H1 (cell line): ENCODE measurements at regions not wholly inside any gene's neighbourhood (a gene's known extent, or its start where the extent isn't known, plus 50 kb on each side); places are given as distances from the start of the nearest gene placed in this dataset.

ENCODE experiments used
- CTCF ChIA-PET: fragments of 300-600 bp; sonication (Branson Sonifier 250); formaldehyde crosslinking; loops from one replicate; lab custom pipeline; 2021; ENCODE audit not compliant: partially characterized antibody; lab: Charles Lee
- POLR2A ChIA-PET: fragments of 300-600 bp; sonication (Branson Sonifier 250); formaldehyde crosslinking; loops from one replicate; lab custom pipeline; 2021; ENCODE audit warnings: inconsistent platforms; ENCODE audit not compliant: partially characterized antibody; lab: Charles Lee
- DNase-seq, 2 experiments: peaks; one replicate each; pipeline versions ENCODE4 v3.0.0 to v3.0.0-alpha.2; 2010 to 2022; ENCODE audit warnings: low spot score in 2 of 2, low read depth in 1 of 2, mixed read lengths in 1 of 2
- FAIRE-seq: peaks from 2 replicates; lab custom pipeline; 2011; peaks lifted over from hg19 to GRCh38; lab: Jason Lieb, UNC
- H2AFZ ChIP-seq: 2 replicates; pipeline ENCODE4 v1.8.1; 2012; ENCODE audit warnings: low read length, inconsistent platforms
- H2AK5ac ChIP-seq: 2 replicates; pipeline ENCODE4 v1.6.1; 2013; ENCODE audit warnings: low read depth, low read length
- H2BK120ac ChIP-seq: replicated peaks from 2 replicates; pipeline ENCODE3; 2013; ENCODE audit warnings: low read depth, low read length, inconsistent platforms
- H2BK12ac ChIP-seq: 2 replicates; pipeline ENCODE4 v1.6.1; 2013; ENCODE audit warnings: low read depth, low read length
- H2BK15ac ChIP-seq: 2 replicates; pipeline ENCODE4 v1.6.1; 2013; ENCODE audit warnings: low read length
- H2BK20ac ChIP-seq: 2 replicates; pipeline ENCODE4 v1.6.1; 2013; ENCODE audit warnings: low read length
- H2BK5ac ChIP-seq: 2 replicates; pipeline ENCODE4 v1.6.1; 2013; ENCODE audit warnings: low read depth, low read length
- H3K14ac ChIP-seq: 2 replicates; pipeline ENCODE4 v1.6.1; 2013; ENCODE audit warnings: inconsistent platforms; ENCODE audit not compliant: insufficient read length
- H3K18ac ChIP-seq: 2 replicates; pipeline ENCODE4 v1.6.1; 2013; ENCODE audit warnings: low read length; ENCODE audit errors: extremely low read depth
- H3K23ac ChIP-seq: 2 replicates; pipeline ENCODE4 v1.6.1; 2013; ENCODE audit warnings: inconsistent platforms; ENCODE audit not compliant: insufficient read length
- H3K23me2 ChIP-seq: 2 replicates; pipeline ENCODE4 v1.6.1; 2013; ENCODE audit warnings: low read depth, low read length
- H3K27ac ChIP-seq: 2 replicates; pipeline ENCODE4 v1.6.1; 2011; ENCODE audit warnings: low read depth, low read length, inconsistent platforms
- H3K27me3 ChIP-seq, 4 experiments: replicated peaks in 1 of 4; 1 replicate in 1 of 4; 2 replicates in 3 of 4; pipeline versions ENCODE4 v1.6.1 to v1.8.1; 2011 to 2013; ENCODE audit warnings: low read length in 3 of 4, mild to moderate bottlenecking in 3 of 4, inconsistent platforms in 2 of 4, mixed read lengths in 2 of 4, moderate library complexity in 1 of 4; ENCODE audit not compliant: control insufficient read depth in 3 of 4, insufficient read depth in 3 of 4; ENCODE audit errors: extremely low read depth in 1 of 4
- H3K36me3 ChIP-seq, 4 experiments: 2 replicates each; pipeline versions ENCODE4 v1.6.1 to v1.8.1; 2011 to 2013; ENCODE audit warnings: mild to moderate bottlenecking in 4 of 4, low read length in 3 of 4, moderate library complexity in 2 of 4, control low read depth in 1 of 4, inconsistent platforms in 1 of 4; ENCODE audit not compliant: insufficient read depth in 4 of 4, control insufficient read depth in 2 of 4
- H3K4ac ChIP-seq: replicated peaks from 2 replicates; pipeline ENCODE3; 2013; ENCODE audit warnings: low read length, low read depth, mixed read lengths, inconsistent platforms; ENCODE audit not compliant: insufficient read length
- H3K4me1 ChIP-seq, 4 experiments: replicated peaks in 1 of 4; 1 replicate in 1 of 4; 2 replicates in 3 of 4; pipeline versions ENCODE4 v1.6.1 to v1.8.1; 2011 to 2013; ENCODE audit warnings: low read length in 3 of 4, inconsistent platforms in 2 of 4, mixed read lengths in 1 of 4; ENCODE audit not compliant: insufficient read depth in 4 of 4, control insufficient read depth in 3 of 4
- H3K4me2 ChIP-seq, 2 experiments: 2 replicates each; pipeline versions ENCODE4 v1.6.1 to v1.8.1; 2011 to 2013; ENCODE audit warnings: low read depth in 2 of 2, low read length in 2 of 2, control low read depth in 1 of 2, inconsistent platforms in 1 of 2, mild to moderate bottlenecking in 1 of 2; ENCODE audit not compliant: insufficient read depth in 1 of 2
- H3K4me3 ChIP-seq, 4 experiments: fragments of 200-600, 300-600 bp in 1 of 4; sonication (generic), shearing (Covaris generic), sonication (Bioruptor Twin) in 1 of 4; 2 replicates each; pipeline versions ENCODE4 v1.5.1 to v1.8.1; 2011 to 2016; ENCODE audit warnings: low read length in 4 of 4, low read depth in 3 of 4, control low read depth in 2 of 4, inconsistent platforms in 2 of 4, mild to moderate bottlenecking in 2 of 4, mixed read lengths in 1 of 4, moderate library complexity in 1 of 4; ENCODE audit not compliant: insufficient read depth in 2 of 4; ENCODE audit errors: extremely low read depth in 1 of 4
- H3K56ac ChIP-seq: replicated peaks from 2 replicates; pipeline ENCODE3; 2013; ENCODE audit warnings: low read depth, mild to moderate bottlenecking, mixed read lengths, low read length, inconsistent platforms; ENCODE audit not compliant: insufficient read length
- H3K79me1 ChIP-seq: 2 replicates; pipeline ENCODE4 v1.6.1; 2013; ENCODE audit warnings: low read depth, low read length, control low read depth
- H3K79me2 ChIP-seq, 2 experiments: 2 replicates each; pipeline versions ENCODE4 v1.6.1 to v1.8.1; 2012 to 2013; ENCODE audit warnings: low read length in 2 of 2, mild to moderate bottlenecking in 2 of 2, inconsistent platforms in 1 of 2; ENCODE audit not compliant: insufficient read depth in 2 of 2, control insufficient read depth in 1 of 2
- H3K9ac ChIP-seq, 4 experiments: replicated peaks in 1 of 4; 1 replicate in 1 of 4; 2 replicates in 3 of 4; pipeline versions ENCODE4 v1.6.1 to v1.8.1; 2011 to 2013; ENCODE audit warnings: low read depth in 3 of 4, low read length in 3 of 4, control low read depth in 2 of 4, mild to moderate bottlenecking in 2 of 4, moderate library complexity in 2 of 4, inconsistent platforms in 1 of 4; ENCODE audit errors: extremely low read depth in 1 of 4
- H3K9me3 ChIP-seq, 2 experiments: 2 replicates each; pipeline versions ENCODE4 v1.6.1 to v1.8.1; 2012 to 2013; ENCODE audit warnings: mild to moderate bottlenecking in 2 of 2, moderate library complexity in 2 of 2, control low read depth in 1 of 2, inconsistent platforms in 1 of 2, low read depth in 1 of 2, low read length in 1 of 2, mixed read lengths in 1 of 2; ENCODE audit not compliant: insufficient read depth in 2 of 2
- H4K20me1 ChIP-seq, 2 experiments: replicated peaks in 1 of 2; 2 replicates each; pipeline versions ENCODE3 to v1.8.1; 2011 to 2013; ENCODE audit warnings: inconsistent platforms in 2 of 2, low read length in 2 of 2, mild to moderate bottlenecking in 1 of 2; ENCODE audit not compliant: insufficient read depth in 2 of 2, control insufficient read depth in 1 of 2
- H4K5ac ChIP-seq: 2 replicates; pipeline ENCODE4 v1.6.1; 2013; ENCODE audit warnings: low read length, low read depth, mixed read lengths, inconsistent platforms; ENCODE audit not compliant: insufficient read length
- H4K8ac ChIP-seq: 2 replicates; pipeline ENCODE4 v1.8.0; 2013; ENCODE audit warnings: mild to moderate bottlenecking, moderate library complexity, low read length, inconsistent platforms; ENCODE audit not compliant: insufficient read depth; ENCODE audit errors: extremely low read depth
- H4K91ac ChIP-seq: replicated peaks from 2 replicates; pipeline ENCODE3; 2013; ENCODE audit warnings: low read length, mixed read lengths, inconsistent platforms; ENCODE audit not compliant: insufficient read length
- ATF3 ChIP-seq: IDR thresholded peaks from 2 replicates; pipeline ENCODE4 v1.6.1; 2011; ENCODE audit warnings: low read depth, mild to moderate bottlenecking, low read length; ENCODE audit not compliant: insufficient read depth
- CEBPB ChIP-seq: IDR thresholded peaks from 2 replicates; pipeline ENCODE4 v1.6.1; 2012; ENCODE audit warnings: low read depth, low read length
- FOSL1 ChIP-seq: IDR thresholded peaks from 2 replicates; pipeline ENCODE4 v1.6.1; 2011; ENCODE audit warnings: mild to moderate bottlenecking, low read depth, low read length, moderate library complexity; ENCODE audit not compliant: insufficient read depth
- JUN ChIP-seq: IDR thresholded peaks from 2 replicates; pipeline ENCODE4 v1.6.1; 2011; ENCODE audit warnings: low read depth, mild to moderate bottlenecking, improper control_type of control experiment, low read length
- RNF2 ChIP-seq: fragments of 200-900, 300-1000 bp; sonication (generic); IDR thresholded peaks from 2 replicates; pipeline ENCODE4 v1.7.1; 2016; ENCODE audit warnings: borderline replicate concordance, low read depth, mild to moderate bottlenecking, antibody characterized with exemption, low read length; ENCODE audit not compliant: poor library complexity, severe bottlenecking; ENCODE audit errors: missing control alignments
- TAF1 ChIP-seq: IDR thresholded peaks from 2 replicates; pipeline ENCODE4 v1.6.1; 2011; ENCODE audit warnings: mild to moderate bottlenecking, low read depth, low read length
- WGBS, 2 experiments: shearing (Covaris generic) in 1 of 2; methylation state at CpG; one replicate each; pipeline versions ENCODE4 v1.1.6 to v1.1.7; 2013 to 2015; ENCODE audit warnings: low lambda C conversion rate in 2 of 2, mixed read lengths in 2 of 2, inconsistent platforms in 1 of 2, low coverage in 1 of 2, missing lambda C conversion rate in 1 of 2; ENCODE audit not compliant: insufficient replicate concordance in 2 of 2, insufficient coverage in 1 of 2, insufficient read length in 1 of 2; ENCODE audit errors: extremely low coverage in 1 of 2, missing lambda C conversion rate in 1 of 2; 5-methylcytosine and 5-hydroxymethylcytosine counted together

- H3K79me2 ChIP-seq, result no peaks in the 10 kb centered on the region
- CTCF ChIA-PET, result no interaction called here
- no peak overlapping the region for H2BK15ac ChIP-seq
- POLR2A ChIA-PET, result no interaction called here
- no peak overlapping the region for H4K8ac ChIP-seq
- no peaks in the 10 kb centered on the region for H3K79me1 ChIP-seq
- H2BK120ac ChIP-seq, result no peak overlapping the region
- H3K4ac ChIP-seq, result no peak overlapping the region
- H4K91ac ChIP-seq, result no peak overlapping the region
- no peak overlapping the region for H2BK5ac ChIP-seq
- no peaks in the 10 kb centered on the region for H3K23me2 ChIP-seq
- no peak overlapping the region for H2BK12ac ChIP-seq
- no peaks in the 10 kb centered on the region for H4K20me1 ChIP-seq
- H2AFZ ChIP-seq, result no peak overlapping the region
- H3K23ac ChIP-seq, result no peak overlapping the region
- no peak overlapping the region for H3K4me2 ChIP-seq
- H3K9me3 ChIP-seq, result no peaks in the 10 kb centered on the region
- H3K56ac ChIP-seq, result no peak overlapping the region
- no peak overlapping the region for H3K18ac ChIP-seq
- no peak overlapping the region for H2AK5ac ChIP-seq
- no peak overlapping the region for H3K9ac ChIP-seq
- H3K27me3 ChIP-seq, result no peaks in the 10 kb centered on the region
- FAIRE-seq, result no peak
- no peak overlapping the region for H3K27ac ChIP-seq
- no peak for DNase-seq
- H4K5ac ChIP-seq, result no peak overlapping the region
- WGBS, 2 experiments, result 81% methylated on average over 3 of the region's 3 CpGs; no CpG with 5 or more reads in 1 of the 2 experiments
- no peak overlapping the region for H3K4me3 ChIP-seq
- H3K36me3 ChIP-seq, result no peaks in the 10 kb centered on the region
- no peaks in the 10 kb centered on the region for H3K4me1 ChIP-seq
- no peak overlapping the region for H2BK20ac ChIP-seq
- H3K14ac ChIP-seq, result no peak overlapping the region
- TF ChIP-seq JUN (no peak), FOSL1 (no peak), RNF2 (no peak), TAF1 (no peak), CEBPB (no peak), ATF3 (no peak)
Observed at GRCh38 chr17:63341276-63341675, 104.8 kb downstream of the CYB561 start.
